PC-9 (cell line): ENCODE measurements at regions not wholly inside any gene's neighbourhood (a gene's known extent, or its start where the extent isn't known, plus 50 kb on each side); places are given as distances from the start of the nearest gene placed in this dataset.

ENCODE experiments used
- BruUV-seq: library from RNA; stranded (reverse); fragments of 400-500 nt; replicated peaks from 2 replicates; lab custom pipeline; 2021; lab: Mats Ljungman, UMichigan
- CTCF ChIA-PET: fragments of 300-600 bp; sonication (Branson Sonifier 250); formaldehyde crosslinking; loops from one replicate; lab custom pipeline; 2022; ENCODE audit warnings: antibody characterized with exemption; lab: Charles Lee
- POLR2A ChIA-PET: fragments of 300-600 bp; sonication (Branson Sonifier 250); formaldehyde crosslinking; loops from one replicate; lab custom pipeline; 2022; ENCODE audit warnings: antibody characterized with exemption; ENCODE audit not compliant: unreplicated experiment; lab: Charles Lee
- DNase-seq, 2 experiments: peaks; one replicate each; pipeline versions ENCODE4 v3.0.0 to v3.0.0-alpha.2; 2015 to 2022; ENCODE audit warnings: mixed read lengths in 1 of 2
- H2AFZ ChIP-seq: fragments of 200-600 bp; sonication (generic); 2 replicates; pipeline ENCODE4 v1.8.1; 2017; ENCODE audit warnings: antibody characterized with exemption
- H3F3A ChIP-seq: fragments of 200-600 bp; sonication (generic); 2 replicates; pipeline ENCODE4 v1.8.1; 2017; ENCODE audit warnings: antibody characterized with exemption, mild to moderate bottlenecking, low read depth; ENCODE audit not compliant: insufficient read depth
- H3K27ac ChIP-seq: fragments of 200-600 bp; sonication (generic); 2 replicates; pipeline ENCODE4 v1.6.1; 2016; ENCODE audit warnings: mixed run types
- H3K27me3 ChIP-seq: fragments of 200-600 bp; sonication (generic); 2 replicates; pipeline ENCODE4 v1.6.1; 2016; ENCODE audit warnings: low read depth, mixed run types; ENCODE audit not compliant: insufficient read depth
- H3K36me3 ChIP-seq: fragments of 200-600 bp; sonication (generic); 2 replicates; pipeline ENCODE4 v1.6.1; 2016; ENCODE audit warnings: low read depth, mixed run types
- H3K4me1 ChIP-seq: fragments of 200-600 bp; sonication (generic); replicated peaks from 2 replicates; pipeline ENCODE4 v1.6.1; 2016; ENCODE audit warnings: mixed run types; ENCODE audit not compliant: insufficient read depth
- H3K4me2 ChIP-seq: fragments of 200-600 bp; sonication (generic); 2 replicates; pipeline ENCODE4 v1.6.1; 2017; ENCODE audit warnings: mixed run types
- H3K4me3 ChIP-seq: fragments of 200-600 bp; sonication (generic); 2 replicates; pipeline ENCODE4 v1.6.1; 2016; ENCODE audit warnings: mixed run types
- H3K79me2 ChIP-seq: fragments of 200-600 bp; sonication (generic); 2 replicates; pipeline ENCODE4 v1.6.1; 2017; ENCODE audit warnings: low read depth, mixed run types
- H3K9me2 ChIP-seq: fragments of 200-600 bp; sonication (generic); 2 replicates; pipeline ENCODE4 v1.8.1; 2017; ENCODE audit warnings: mild to moderate bottlenecking; ENCODE audit not compliant: insufficient read depth
- H3K9me3 ChIP-seq: fragments of 200-600 bp; sonication (generic); 2 replicates; pipeline ENCODE4 v1.8.1; 2016; ENCODE audit warnings: low read depth; ENCODE audit not compliant: insufficient read depth
- H4K20me1 ChIP-seq: fragments of 200-600 bp; sonication (generic); 2 replicates; pipeline ENCODE4 v1.8.1; 2017; ENCODE audit not compliant: insufficient read depth
- CTCF ChIP-seq: fragments of 200-600 bp; sonication (generic); conservative IDR thresholded peaks from 2 replicates; pipeline ENCODE4 v1.6.1; 2017; ENCODE audit warnings: mixed run types, antibody characterized with exemption, mild to moderate bottlenecking, moderate library complexity
- EZH2 ChIP-seq: fragments of 200-600 bp; sonication (generic); IDR thresholded peaks from 2 replicates; pipeline ENCODE4 v1.8.0; 2017; ENCODE audit warnings: antibody characterized with exemption, low read depth
- intact Hi-C: fragments of 100-400 bp; cut with micrococcal nuclease; formaldehyde crosslinking; loops from one replicate; pipeline ENCODE4 v1.10.0; 2022; ENCODE audit not compliant: unreplicated experiment

DNA sequence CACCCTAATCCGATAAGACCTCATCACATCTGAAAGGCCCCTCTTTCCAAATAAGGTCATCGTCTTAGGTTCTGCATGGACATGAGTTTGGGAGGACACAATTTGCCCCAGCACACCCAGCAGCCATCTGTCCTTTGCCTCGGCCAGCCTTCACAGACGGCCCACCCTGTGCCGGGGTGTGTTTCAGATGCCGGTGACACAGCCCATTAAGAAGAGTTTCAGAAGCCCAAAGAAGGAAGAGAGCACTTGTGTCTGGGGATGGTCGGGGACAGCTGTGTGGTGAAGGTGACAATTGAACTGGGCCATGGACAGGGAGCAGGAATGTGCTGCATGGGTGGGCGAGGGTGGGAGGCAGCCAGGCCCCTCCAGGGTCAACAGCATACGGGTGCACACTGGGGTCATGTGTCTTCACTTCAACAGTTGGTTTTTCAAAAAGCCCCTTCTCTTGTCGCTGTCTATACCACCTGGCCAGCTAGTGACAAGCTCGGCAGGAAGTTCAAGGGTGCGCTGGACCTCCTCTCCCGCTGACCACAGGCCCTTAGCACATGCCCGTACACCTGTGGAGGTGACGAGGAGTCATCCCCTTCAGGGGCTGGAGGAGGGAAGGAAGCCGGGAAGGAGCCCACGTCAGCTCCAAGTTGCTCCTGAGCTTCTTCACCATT is 183.1 kb downstream of the C16orf95 start:
- POLR2A ChIA-PET = no interaction called here
- no peaks in the 10 kb centered on the region for H3K79me2 ChIP-seq
- no peaks in the 10 kb centered on the region for H3K9me3 ChIP-seq
- intact Hi-C loops = no loop called here
- BruUV-seq = no TSS peak
- peaks cover 19% of the 10 kb centered on the region; the same call in 1 of the 2 replicates for H3K4me1 ChIP-seq
- H3K4me2 ChIP-seq = no peak overlapping the region
- H3F3A ChIP-seq = peaks cover 4% of the 10 kb centered on the region; the same call in 1 of the 2 replicates
- no peaks in the 10 kb centered on the region for H4K20me1 ChIP-seq
- peaks cover 43% of the 10 kb centered on the region for H3K27me3 ChIP-seq
- no peak overlapping the region for H3K4me3 ChIP-seq
- no peak overlapping the region for H2AFZ ChIP-seq
- H3K9me2 ChIP-seq = no peaks in the 10 kb centered on the region
- no peak for DNase-seq
- no peak overlapping the region for H3K27ac ChIP-seq
- no peak for TF ChIP-seq EZH2
- no peak for TF ChIP-seq CTCF
- H3K36me3 ChIP-seq = no peaks in the 10 kb centered on the region
- CTCF ChIA-PET = no interaction called here

- H3K27me3 ChIP-seq = peaks cover 47% of the 10 kb centered on the region
- H3K79me2 ChIP-seq = no peaks in the 10 kb centered on the region
- H3K36me3 ChIP-seq = no peaks in the 10 kb centered on the region
- TF ChIP-seq EZH2 (no peak), CTCF (no peak)
- intact Hi-C loops = no loop called here
- no TSS peak for BruUV-seq
- no peak overlapping the region for H3K4me3 ChIP-seq
- no peak overlapping the region for H2AFZ ChIP-seq
- H3K4me2 ChIP-seq = no peak overlapping the region
- no peak overlapping the region for H3K27ac ChIP-seq
- H3K9me3 ChIP-seq = no peaks in the 10 kb centered on the region
- ChIA-PET POLR2A (no interaction called here), CTCF (no interaction called here)
- DNase-seq = no peak
- no peaks in the 10 kb centered on the region for H4K20me1 ChIP-seq
- H3F3A ChIP-seq = 0 out of 2 replicates have a peak, but pooled peaks cover under 1% of the 10 kb centered on the region
- no peaks in the 10 kb centered on the region for H3K9me2 ChIP-seq
- peaks cover 17% of the 10 kb centered on the region; the same call in 1 of the 2 replicates for H3K4me1 ChIP-seq
These were observed 182.6 kb downstream of the C16orf95 start for GRCh38 chr16:87134628-87134995.

DNA sequence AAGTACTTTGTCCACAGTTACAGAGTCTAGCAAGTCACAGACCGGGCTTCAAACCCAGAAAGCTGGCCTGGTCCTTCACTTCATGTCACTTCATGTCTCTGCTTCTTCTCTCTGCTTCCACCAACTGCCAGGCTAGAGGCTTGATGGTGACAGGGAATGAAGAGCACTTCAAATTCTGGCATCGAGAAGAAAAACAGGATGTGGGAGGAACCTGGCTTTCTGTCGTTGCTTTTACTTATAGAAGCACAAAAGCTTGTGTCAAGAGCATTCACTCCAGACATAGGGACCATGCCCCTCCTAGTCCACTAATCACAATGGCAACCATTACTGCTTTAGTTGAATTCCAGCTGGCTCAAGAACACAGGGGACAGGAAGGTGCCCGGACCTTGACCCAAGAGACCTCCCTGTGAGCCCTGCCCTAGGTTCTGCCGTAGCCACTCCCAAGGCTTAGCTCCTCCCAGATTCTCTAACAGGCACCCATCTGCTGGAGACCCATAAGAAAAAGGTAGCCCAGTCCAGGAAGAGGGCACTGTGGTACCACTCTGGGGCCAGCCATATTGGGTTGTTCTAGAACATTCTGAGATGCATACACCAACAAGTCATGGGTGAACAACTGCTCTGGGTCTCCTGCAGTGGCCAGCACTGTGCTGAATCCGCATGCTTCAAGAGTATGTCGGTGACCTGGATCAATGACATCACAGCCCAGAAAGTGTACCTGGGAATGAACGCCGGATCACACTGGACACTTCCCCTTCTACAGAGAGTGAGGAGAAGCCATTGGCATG is 181.8 kb downstream of the C16orf95 start:
- Histone ChIP-seq H4K20me1 (no peaks in the 10 kb centered on the region), H3F3A (no peaks in the 10 kb centered on the region), H3K27me3 (peaks cover 45% of the 10 kb centered on the region), H2AFZ (no peak overlapping the region), H3K4me1 (peaks cover 11% of the 10 kb centered on the region; the same call in 1 of the 2 replicates), H3K9me2 (no peaks in the 10 kb centered on the region), H3K79me2 (no peaks in the 10 kb centered on the region), H3K4me2 (no peak overlapping the region), H3K36me3 (no peaks in the 10 kb centered on the region), H3K9me3 (no peaks in the 10 kb centered on the region), H3K4me3 (no peak overlapping the region), H3K27ac (no peak overlapping the region)
- DNase-seq = no peak
- BruUV-seq = no TSS peak
- ChIA-PET CTCF (no interaction called here), POLR2A (no interaction called here)
- intact Hi-C loops = no loop called here
- no peak for TF ChIP-seq CTCF
- no peak for TF ChIP-seq EZH2
